UCSD-AML1 (cell line): ENCODE measurements at regions not wholly inside any gene's neighbourhood (a gene's known extent, or its start where the extent isn't known, plus 50 kb on each side); places are given as distances from the start of the nearest gene placed in this dataset.

ENCODE experiments used
- DNase-seq: peaks from one replicate; lab custom pipeline; 2025; ENCODE audit not compliant: unreplicated experiment; lab: John Stamatoyannopoulos, UW

DNA sequence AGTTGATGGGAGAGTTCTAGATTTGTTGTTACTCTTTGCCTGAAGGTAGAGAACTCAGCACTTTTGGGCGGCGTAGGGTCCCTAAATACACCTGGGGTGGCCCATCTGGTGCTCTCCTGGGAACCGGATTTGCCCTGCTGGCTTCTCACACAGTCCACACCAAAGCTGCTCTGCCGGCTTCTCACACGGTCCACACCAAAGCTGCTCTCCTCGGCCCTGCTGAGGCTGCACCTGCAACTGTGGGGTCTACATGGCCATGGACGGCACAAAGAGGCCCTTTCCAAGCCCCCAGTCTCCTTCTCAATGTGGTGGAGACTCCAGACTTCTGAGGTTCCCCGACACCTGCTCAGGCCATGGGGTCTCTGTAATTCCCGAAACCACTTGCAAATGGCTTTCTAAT lies 124.8 kb upstream of the GPC1 start:
- DNase-seq: no peak

- DNase-seq: no peak
Observed at GRCh38 chr2:240311821-240312220, 123.6 kb upstream of the GPC1 start.

GRCh38 chr2:240319221-240319854 lies 116.1 kb upstream of the GPC1 start:
- no peak for DNase-seq

DNA sequence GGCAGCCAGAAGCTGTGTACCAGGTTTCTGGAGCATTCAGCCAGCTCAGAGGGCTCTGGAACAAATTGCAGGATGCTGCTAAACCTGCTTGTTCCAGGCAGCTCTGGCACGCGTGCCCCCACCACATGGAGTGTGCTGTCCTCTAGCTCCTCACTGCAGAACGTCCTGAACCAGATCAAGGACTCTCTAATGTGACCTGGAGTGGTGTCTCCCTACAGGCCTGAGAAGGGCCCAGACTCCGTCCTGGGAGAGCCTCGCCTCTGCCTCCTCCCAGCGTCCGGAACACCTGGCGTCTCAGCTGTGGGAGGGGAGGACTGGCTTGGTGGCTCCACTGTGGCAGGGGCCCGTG lies 115.6 kb upstream of the GPC1 start:
- no peak for DNase-seq

GRCh38 chr2:240320204-240320993 lies 115.1 kb upstream of the GPC1 start:
- no peak for DNase-seq

GRCh38 chr2:240322231-240322955 lies 113.1 kb upstream of the GPC1 start:
- DNase-seq: no peak

DNA sequence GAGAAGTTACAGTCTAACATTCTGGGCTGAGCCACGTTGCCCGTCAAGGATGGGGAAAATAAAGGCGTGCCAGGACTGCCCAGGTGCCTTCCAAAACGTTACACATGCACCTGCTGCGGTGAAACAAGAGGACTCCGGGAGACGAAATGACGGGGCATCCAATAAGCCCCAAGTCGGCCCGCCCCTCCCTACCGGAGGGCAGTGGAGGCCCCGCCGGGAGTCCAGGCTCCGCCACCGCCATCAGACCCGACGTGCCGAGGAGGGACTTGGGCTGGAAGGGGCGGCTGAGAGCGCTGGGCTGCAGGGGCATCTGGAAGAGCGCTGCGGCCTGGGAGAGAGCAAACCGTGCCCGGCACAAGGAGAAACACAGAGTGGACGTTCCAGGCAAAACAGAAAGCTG lies 112.5 kb upstream of the GPC1 start:
- no peak for DNase-seq

DNA sequence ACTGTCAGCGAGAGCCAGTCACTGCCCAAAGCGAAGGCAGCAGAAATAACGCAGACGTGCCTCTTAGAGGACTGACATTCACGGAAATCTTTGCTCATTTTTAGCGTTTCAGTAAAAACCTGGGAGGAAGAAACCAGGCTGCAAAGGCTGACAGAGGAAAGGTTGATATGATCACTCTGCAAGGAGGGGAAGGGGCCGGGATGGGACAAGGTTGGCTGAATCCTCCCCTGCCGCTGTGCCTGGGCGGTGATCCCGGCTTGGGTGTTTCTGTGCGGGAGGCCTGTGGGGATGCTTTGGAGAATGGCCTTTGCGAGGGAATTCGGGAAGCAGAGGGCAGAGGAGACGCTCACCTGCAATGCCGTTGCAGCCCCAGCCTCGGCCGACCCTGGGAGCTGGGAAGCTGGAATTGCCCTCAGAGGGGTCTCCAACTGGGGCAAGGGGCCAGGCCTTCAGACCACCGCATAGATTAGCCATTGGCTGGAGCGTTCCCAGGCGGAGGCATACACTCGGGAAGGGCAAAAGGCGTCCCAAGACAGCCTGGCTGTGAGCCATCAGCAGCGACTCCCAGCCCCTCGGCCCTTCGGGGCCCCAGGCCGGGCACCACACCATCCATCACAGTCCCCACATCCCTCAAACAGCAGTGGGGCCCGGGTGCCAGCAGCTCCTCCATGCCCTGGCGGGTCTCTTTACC lies 111.7 kb upstream of the GPC1 start:
- no peak for DNase-seq

DNA sequence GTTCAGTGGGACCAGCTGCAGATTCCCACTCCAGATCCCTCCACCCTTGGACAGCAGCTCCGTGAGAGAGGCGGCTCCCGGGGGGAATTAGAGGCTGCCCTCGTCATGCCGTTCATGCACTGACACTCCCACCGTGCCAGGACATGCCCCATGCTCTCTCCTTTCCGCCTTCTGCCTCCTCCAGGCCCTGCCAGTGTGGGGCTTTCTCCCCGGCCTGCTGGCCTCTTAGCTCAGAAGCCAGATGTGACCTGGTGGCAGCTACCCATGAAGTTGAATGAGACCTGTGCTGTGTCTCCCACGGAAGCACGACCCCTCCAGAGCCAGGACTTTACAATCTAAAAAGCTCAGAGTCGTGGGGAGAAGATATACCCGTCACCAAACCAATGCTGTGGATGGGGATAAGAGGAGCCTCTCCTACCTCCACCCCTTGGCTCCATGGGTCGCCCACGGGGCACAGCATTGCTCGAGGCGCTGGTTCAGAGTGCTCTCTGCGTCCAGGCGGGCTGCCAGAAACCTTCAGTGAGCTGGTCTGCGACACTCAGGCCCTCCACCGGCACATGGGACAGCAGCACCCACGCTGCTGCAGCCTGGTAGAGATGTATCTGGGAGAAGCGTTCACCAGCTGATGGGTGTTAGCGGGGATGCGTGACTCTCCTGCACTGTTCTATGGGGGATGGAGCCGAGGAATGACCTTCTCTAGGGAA lies 111.0 kb upstream of the GPC1 start:
- DNase-seq: no peak

- no peak for DNase-seq
Observed at GRCh38 chr2:240325016-240326007, 110.2 kb upstream of the GPC1 start.

DNA sequence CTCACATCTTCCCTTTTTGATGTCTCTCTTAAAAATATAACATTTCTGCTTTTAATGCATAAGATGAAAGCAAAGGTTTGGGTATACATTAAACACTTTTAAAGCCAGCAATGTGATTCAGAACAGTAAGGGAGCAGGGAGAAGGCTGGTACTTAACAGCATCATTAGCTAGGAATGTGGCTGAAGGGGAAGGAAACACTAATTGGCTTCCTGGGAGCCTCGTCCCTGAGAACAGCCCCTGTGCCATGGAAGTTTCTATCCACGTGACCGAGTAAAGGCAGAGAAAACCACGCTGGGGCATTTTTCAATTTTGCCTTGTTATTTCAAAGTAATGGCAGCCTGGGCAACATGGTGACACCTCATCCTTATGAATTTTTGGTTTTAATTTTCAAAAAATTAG lies 109.2 kb upstream of the GPC1 start:
- no peak for DNase-seq

- DNase-seq: no peak
Observed at GRCh38 chr2:240326886-240327285, 108.6 kb upstream of the GPC1 start.

- DNase-seq: no peak
Observed at GRCh38 chr2:240327566-240327965, 107.9 kb upstream of the GPC1 start.

DNA sequence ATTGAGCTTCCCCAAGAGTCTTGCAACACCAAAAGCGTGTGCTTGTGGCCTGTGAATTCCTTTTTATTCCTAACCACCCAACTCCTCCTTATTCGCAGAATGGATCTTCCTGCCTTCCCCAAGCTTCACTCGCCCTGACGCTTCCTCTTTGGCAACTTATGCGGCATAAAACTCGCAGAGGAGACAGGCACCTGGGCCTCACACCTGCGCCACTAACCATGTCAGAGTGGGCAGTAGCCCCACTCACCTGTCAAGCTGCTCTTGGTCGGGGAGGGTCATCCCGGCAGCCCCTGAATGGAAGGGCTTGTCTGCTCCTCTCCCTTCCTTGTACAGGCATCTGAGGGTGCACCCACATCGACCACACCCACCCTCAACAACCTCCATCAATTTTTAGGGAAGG lies 106.9 kb upstream of the GPC1 start:
- no peak for DNase-seq

GRCh38 chr2:240329116-240329665 lies 106.3 kb upstream of the GPC1 start:
- no peak for DNase-seq

GRCh38 chr2:240329778-240330177 lies 105.7 kb upstream of the GPC1 start:
- DNase-seq: no peak

DNA sequence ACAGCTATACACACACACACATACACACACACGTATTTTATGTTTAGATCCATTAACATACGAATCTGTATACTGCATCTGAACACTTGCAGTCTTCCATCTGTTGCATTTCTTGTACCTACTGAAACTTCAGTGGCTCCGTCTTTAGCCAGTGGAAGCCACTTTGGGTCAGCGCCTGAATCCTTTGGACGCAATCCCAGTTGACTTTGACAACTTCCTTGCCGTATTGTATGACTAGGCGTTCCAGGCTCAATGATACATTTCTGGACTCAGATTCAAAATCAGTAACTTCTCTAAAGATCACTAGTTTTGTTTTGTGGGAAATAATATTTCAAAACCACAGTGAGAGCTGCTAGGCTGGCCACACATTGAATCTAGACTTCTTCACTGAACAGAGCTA lies 101.5 kb upstream of the GPC1 start:
- no peak for DNase-seq

- no peak for DNase-seq
Observed at GRCh38 chr2:240335061-240335460, 100.4 kb upstream of the GPC1 start.

DNA sequence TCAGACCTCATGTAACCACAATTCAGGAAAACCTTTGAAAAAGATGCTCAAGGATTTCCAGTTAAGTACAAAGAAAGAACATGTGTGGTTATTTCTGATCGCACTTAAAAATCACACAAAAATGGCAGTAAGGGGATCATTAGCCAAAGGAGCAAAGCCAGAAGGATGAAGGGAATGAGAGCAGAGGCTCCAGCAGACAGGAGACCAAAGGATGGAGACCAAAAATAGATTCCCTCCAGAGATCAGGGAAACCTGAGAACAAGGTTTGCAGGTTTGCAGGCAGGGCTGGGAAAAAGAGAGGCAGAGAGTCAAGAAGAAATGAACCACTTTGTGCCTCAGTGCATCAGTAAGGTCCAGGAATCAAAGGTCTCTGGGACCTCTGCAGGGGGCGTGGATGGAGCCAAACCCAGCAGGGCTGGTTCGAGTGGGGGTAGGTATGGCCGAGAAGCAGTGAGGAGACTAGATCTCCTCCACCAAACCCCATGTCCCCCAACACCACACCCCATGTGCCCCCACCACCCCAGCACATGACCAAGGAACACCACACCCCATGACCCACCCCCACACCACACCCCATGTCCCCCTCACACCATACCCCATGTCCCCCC lies 98.5 kb upstream of the GPC1 start:
- no peak for DNase-seq
